ENCODE measurements at regions not wholly inside any gene's neighbourhood (a gene's known extent, or its start where the extent isn't known, plus 50 kb on each side); places are given as distances from the start of the nearest gene placed in this dataset.

DNA sequence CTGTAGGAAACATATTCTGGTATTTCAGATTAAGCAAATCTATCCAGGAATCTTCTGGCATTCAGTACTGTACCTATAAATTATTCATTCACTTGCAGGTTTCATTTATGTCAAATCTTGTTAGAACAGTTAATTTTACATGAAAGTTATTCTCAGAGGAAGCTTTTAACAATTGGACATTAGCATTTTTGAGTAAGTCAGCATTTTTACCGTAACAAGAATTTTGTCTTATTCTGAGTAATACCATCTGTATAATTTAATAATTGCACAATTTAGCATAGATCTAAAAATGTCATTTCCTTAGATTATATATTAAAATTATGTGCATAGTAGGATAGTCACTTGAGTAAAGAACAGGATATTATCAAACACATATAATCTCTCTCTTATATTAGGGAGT is 764.8 kb upstream of the LRFN5 start:
- Mint-ChIP-seq H3K9me3 (peaks cover 3% of the 10 kb centered on the region), H3K36me3 (ENCODE audit: low read depth) (no peaks in the 10 kb centered on the region), H3K4me3 (no peak overlapping the region), H3K27me3 (ENCODE audit: low read depth) (no peaks in the 10 kb centered on the region), H3K27ac (ENCODE audit: unreplicated experiment) (no peak overlapping the region), H3K4me1 (peaks cover 5% of the 10 kb centered on the region)
- TF ChIP-seq, protein P1, sequence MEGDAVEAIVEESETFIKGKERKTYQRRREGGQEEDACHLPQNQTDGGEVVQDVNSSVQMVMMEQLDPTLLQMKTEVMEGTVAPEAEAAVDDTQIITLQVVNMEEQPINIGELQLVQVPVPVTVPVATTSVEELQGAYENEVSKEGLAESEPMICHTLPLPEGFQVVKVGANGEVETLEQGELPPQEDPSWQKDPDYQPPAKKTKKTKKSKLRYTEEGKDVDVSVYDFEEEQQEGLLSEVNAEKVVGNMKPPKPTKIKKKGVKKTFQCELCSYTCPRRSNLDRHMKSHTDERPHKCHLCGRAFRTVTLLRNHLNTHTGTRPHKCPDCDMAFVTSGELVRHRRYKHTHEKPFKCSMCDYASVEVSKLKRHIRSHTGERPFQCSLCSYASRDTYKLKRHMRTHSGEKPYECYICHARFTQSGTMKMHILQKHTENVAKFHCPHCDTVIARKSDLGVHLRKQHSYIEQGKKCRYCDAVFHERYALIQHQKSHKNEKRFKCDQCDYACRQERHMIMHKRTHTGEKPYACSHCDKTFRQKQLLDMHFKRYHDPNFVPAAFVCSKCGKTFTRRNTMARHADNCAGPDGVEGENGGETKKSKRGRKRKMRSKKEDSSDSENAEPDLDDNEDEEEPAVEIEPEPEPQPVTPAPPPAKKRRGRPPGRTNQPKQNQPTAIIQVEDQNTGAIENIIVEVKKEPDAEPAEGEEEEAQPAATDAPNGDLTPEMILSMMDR (conservative IDR thresholded peaks at IDR 0.05): no peak
- DNase-seq (ENCODE audit: low read depth, low spot score): no peak

DNA sequence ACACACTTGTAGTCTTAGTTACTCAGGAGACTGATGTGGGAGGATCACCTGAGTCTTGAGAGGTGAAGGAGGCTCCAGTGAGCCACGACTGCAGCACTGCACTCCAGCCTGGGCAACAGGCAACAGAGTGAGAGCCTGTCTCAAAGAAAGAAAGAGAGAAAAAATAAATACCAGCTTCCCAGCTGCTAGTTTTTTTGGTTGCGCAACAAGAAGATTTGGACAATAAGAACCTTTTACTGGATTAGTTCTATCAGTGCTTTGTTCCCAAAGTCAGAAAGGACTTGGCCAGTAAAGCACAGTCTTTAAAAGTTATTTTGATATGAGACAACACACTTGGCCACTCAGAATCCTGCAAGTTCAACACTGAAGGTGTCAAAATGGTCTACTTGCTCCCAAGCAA is 768.1 kb upstream of the LRFN5 start:
- Mint-ChIP-seq H3K4me1 (peaks cover 5% of the 10 kb centered on the region), H3K27me3 (ENCODE audit: low read depth) (no peaks in the 10 kb centered on the region), H3K36me3 (ENCODE audit: low read depth) (no peaks in the 10 kb centered on the region), H3K27ac (ENCODE audit: unreplicated experiment) (no peak overlapping the region), H3K9me3 (peaks cover 7% of the 10 kb centered on the region), H3K4me3 (no peak overlapping the region)
- TF ChIP-seq, protein P1 (conservative IDR thresholded peaks at IDR 0.05): no peak
- no peak for DNase-seq (ENCODE audit: low read depth, low spot score)

DNA sequence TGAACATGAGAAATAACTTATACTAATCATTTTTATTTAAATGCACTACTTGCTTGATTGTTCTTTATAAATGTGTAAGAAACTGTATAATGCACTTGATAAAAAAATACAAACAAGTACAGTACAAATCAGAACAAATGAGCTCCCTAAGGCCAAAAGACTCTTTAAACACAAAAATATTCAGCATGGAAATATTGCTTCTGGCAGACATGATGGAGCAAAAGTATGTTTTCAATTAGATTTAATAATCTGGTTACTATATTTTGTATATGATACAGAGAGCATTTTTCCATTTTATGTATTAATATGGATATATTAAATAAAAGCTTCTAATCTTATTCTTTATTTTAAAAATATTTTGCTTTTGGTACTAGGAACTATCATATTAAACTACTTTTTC is 800.2 kb upstream of the LRFN5 start:
- Mint-ChIP-seq H3K9me3 (peaks cover 6% of the 10 kb centered on the region), H3K4me3 (no peak overlapping the region)

DNA sequence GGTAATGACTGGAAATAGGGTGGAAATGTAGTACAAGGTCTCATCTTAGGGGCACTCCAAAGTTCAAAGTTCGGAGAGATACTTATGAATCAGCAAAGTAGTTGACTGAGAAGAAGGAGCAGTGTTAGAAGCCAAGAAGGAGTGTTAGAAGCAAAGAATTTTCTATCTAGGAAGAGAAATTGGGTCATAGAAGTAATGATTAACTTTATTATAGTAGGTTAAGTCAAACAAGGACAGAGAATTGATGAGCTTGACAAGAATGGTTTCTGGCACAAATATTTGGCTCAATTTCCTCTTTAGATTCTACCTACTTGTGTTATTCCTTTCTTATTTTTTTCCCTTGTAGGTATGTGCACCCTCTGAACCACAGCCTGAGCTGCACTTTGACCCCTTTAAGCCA is 810.5 kb upstream of the LRFN5 start:
- H3K27ac Mint-ChIP-seq (ENCODE audit: unreplicated experiment): no peak overlapping the region
- no peaks in the 10 kb centered on the region for H3K27me3 Mint-ChIP-seq (ENCODE audit: low read depth)
- H3K4me3 Mint-ChIP-seq: no peak overlapping the region
- no peak for DNase-seq (ENCODE audit: low read depth, low spot score)
- TF ChIP-seq, protein P1 (conservative IDR thresholded peaks at IDR 0.05): no peak
- no peaks in the 10 kb centered on the region for H3K4me1 Mint-ChIP-seq
- H3K36me3 Mint-ChIP-seq (ENCODE audit: low read depth): no peaks in the 10 kb centered on the region
- peaks cover 3% of the 10 kb centered on the region for H3K9me3 Mint-ChIP-seq

More for the DNA sequence above, 800.2 kb upstream of the LRFN5 start:
- Mint-ChIP-seq H3K36me3 (ENCODE audit: low read depth) (peaks cover 2% of the 10 kb centered on the region), H3K27me3 (ENCODE audit: low read depth) (no peaks in the 10 kb centered on the region), H3K4me1 (no peaks in the 10 kb centered on the region), H3K27ac (ENCODE audit: unreplicated experiment) (no peak overlapping the region)
- DNase-seq (ENCODE audit: low read depth, low spot score): no peak
- TF ChIP-seq, protein P1 (conservative IDR thresholded peaks at IDR 0.05): no peak

DNA sequence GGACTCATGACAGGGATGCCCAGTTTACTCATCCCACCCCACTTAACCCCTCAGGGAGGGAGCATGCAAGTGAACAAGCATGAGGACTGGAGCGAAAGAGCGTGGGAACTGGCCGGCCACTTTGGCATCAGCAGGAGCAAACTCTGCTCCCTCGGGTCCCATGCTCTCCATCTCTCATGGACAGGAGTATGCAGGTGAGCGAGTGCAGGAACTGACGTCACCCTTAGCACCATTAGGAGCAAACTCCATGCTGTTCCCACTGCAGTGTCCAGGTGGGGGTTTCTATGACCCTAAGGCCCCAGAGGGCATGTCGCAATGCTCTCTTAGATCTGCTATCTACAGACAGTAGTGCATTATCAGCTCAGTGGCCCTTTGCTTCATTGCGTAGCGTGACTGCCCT is 821.8 kb upstream of the LRFN5 start:
- DNase-seq (ENCODE audit: low read depth, low spot score): no peak
- no peaks in the 10 kb centered on the region for H3K4me1 Mint-ChIP-seq
- no peaks in the 10 kb centered on the region for H3K9me3 Mint-ChIP-seq
- H3K36me3 Mint-ChIP-seq (ENCODE audit: low read depth): no peaks in the 10 kb centered on the region
- H3K4me3 Mint-ChIP-seq: no peak overlapping the region
- no peaks in the 10 kb centered on the region for H3K27me3 Mint-ChIP-seq (ENCODE audit: low read depth)
- no peak overlapping the region for H3K27ac Mint-ChIP-seq (ENCODE audit: unreplicated experiment)
- TF ChIP-seq, protein P1 (conservative IDR thresholded peaks at IDR 0.05): no peak

DNA sequence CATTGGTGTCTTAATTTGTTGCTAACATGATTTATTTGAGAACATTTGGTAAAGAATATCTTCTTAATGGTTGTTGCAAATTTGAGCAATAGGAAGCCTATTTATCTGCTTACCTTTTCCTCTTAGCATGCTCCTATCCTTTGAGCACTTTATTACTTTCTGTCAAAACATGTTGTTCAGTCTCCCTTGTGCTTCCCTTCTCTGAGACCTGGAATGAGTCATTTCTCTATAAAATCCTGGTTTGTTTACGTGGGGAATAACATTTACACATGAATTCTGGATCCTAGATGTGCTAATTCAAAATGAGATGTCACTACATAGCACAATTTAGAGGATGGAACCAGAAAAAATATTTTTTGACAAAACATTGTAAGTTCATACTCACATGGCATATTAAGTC is 844.0 kb upstream of the LRFN5 start:
- no peaks in the 10 kb centered on the region for H3K27me3 Mint-ChIP-seq (ENCODE audit: low read depth)
- TF ChIP-seq, protein P1 (conservative IDR thresholded peaks at IDR 0.05): no peak
- no peak overlapping the region for H3K4me3 Mint-ChIP-seq
- no peaks in the 10 kb centered on the region for H3K4me1 Mint-ChIP-seq
- H3K36me3 Mint-ChIP-seq (ENCODE audit: low read depth): no peaks in the 10 kb centered on the region
- H3K9me3 Mint-ChIP-seq: peaks cover 7% of the 10 kb centered on the region
- no peak for DNase-seq (ENCODE audit: low read depth, low spot score)
- H3K27ac Mint-ChIP-seq (ENCODE audit: unreplicated experiment): no peak overlapping the region

Measured in neural crest cell (in vitro differentiated cells).